Adrenal gland (tissue), 5 donors: ENCODE measurements at regions not wholly inside any gene's neighbourhood (a gene's known extent, or its start where the extent isn't known, plus 50 kb on each side); places are given as distances from the start of the nearest gene placed in this dataset.

Experiments used
- CTCF ChIP-seq, 6 experiments: fragments of 450-650 bp in 4 of 6; fragments of 200-600 bp in 2 of 6; sonication (generic) in 1 of 6; IDR thresholded peaks; 1 replicate in 5 of 6; 2 replicates in 1 of 6; pipeline versions ENCODE4 v1.5.1 to v1.8.0; 2016 to 2021; ENCODE audit warnings: antibody characterized with exemption in 6 of 6, mild to moderate bottlenecking in 2 of 6, moderate library complexity in 1 of 6
- POLR2A ChIP-seq, 2 donors: fragments of 450-650 bp; IDR thresholded peaks; one replicate each; pipeline ENCODE4 v1.6.1; 2017; ENCODE audit warnings: antibody characterized with exemption in 2 of 2, mild to moderate bottlenecking in 2 of 2, moderate library complexity in 1 of 2
- donor health status: DM: no; HTN: no; CAD: no.

- no peak for TF ChIP-seq CTCF (IDR thresholded peaks at IDR 0.05)
- no peak for TF ChIP-seq POLR2A (IDR thresholded peaks at IDR 0.05)
Measured at GRCh38 chr10:25701652-25702051, 232.4 kb upstream of the MYO3A start.
